ENCODE measurements at regions not wholly inside any gene's neighbourhood (a gene's known extent, or its start where the extent isn't known, plus 50 kb on each side); places are given as distances from the start of the nearest gene placed in this dataset.

- TF ChIP-seq CTCF (IDR thresholded peaks at IDR 0.05), result no peak
- TF ChIP-seq POLR2A (IDR thresholded peaks at IDR 0.05), result no peak
Observed at GRCh38 chr20:22348010-22348409, 236.4 kb downstream of the FOXA2 start.
